ENCODE measurements at regions not wholly inside any gene's neighbourhood (a gene's known extent, or its start where the extent isn't known, plus 50 kb on each side); places are given as distances from the start of the nearest gene placed in this dataset.
"Not testable (repeated sequence)": the region's sequence is repeated elsewhere in the genome, so short reads cannot be mapped to it uniquely, and the experiment has no call there.

DNA sequence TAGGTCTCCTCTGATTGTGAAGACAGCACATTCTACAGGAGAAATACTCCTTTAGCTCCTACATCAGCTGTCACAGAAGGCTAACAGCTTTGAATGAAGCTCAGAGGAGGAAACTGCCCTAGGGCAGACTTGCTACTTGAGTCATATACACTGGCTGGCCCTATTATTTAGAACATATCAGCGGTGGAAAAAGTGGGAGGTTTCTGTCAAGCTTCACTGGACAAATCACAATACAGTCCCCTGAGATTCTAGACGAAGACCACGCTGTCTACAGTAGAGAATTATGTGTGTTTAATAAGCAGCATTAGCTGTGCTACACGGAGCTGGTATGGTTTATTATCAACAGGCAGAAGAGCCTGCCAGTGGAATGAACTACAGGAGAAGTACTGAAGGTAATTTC is 230.9 kb upstream of the FSIP2 start:
- no peak for DNase-seq (ENCODE audit: low spot score)

DNA sequence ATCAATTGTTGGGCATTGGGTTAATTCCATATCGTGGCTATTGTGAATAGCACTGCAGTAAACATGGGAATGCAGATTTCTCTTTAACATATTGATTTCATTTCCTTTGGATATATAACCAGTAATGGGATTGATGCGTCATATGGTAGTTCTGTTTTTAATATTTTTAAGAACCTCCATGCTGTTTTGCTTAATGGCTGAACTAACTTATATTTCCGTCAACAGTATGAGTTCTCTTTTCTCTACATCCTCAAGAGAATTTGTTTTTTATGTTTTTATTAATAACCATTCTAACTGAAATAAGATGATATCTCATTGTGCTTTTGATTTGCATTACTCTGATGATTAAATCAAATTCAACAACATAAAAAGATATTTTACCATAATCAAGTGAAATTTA is 228.5 kb upstream of the FSIP2 start:
- DNase-seq (ENCODE audit: low spot score): no peak

GRCh38 chr2:185511925-185512324 is 226.7 kb upstream of the FSIP2 start:
- no peak for DNase-seq (ENCODE audit: low spot score)

DNA sequence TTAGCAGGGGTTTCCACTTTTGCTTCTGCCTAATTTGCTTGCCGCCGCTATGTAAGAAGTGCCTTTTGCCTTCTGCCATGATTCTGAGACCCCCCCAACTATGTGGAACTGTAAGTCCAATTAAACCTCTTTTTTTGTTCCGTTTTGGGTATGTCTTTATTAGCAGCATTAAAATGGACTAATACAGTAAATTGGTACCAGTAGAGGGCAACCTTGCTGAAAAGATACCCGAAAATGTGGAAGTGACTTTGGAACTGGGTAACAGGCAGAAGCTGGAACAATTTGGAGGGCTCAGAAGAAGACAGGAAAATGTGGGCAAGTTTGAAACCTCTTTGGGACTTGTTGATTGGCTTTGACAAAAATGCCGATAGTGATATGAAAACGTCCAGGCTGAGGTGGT is 216.1 kb upstream of the FSIP2 start:
- DNase-seq (ENCODE audit: low spot score): no peak

DNA sequence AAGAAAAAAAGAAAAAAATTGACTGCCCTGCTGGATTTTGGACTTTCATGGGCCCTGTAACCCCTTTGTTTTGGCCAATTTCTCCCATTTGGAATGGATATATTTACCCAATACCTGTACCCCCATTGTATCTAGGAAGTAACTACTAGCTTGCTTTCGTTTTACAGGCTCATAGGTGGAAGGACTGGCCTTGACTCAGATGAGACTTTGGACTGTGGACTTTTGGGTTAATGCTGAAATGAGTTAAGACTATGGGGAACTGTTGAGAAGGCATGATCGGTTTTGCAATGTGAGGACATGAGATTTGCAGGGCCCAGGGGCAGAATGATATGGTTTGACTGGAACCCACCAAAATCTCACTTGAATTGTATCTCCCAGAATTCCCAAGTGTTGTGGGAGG is 214.4 kb upstream of the FSIP2 start:
- not testable (repeated sequence) for DNase-seq (ENCODE audit: low spot score)

DNA sequence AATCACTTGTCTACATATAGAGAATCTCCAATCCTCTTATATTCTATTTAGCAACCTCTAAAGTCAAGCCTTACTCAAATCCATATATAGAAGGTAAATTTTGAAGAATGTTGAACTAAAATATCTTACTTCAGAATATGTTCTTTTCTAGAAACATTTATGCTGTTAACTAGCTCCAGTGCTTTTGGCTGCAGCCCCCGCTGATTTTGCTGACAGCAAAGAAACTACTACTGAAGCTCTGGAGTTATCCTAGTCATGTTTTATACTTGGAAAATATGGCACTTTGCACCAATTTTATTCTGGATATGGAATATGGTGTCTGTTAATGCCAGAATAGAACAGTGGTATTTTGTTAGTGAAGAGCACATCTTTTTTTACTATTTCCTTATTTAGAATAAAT is 212.4 kb upstream of the FSIP2 start:
- no peak for DNase-seq (ENCODE audit: low spot score)

- DNase-seq (ENCODE audit: low spot score): no peak
These were observed 206.9 kb upstream of the FSIP2 start for GRCh38 chr2:185531721-185532120.

- no peak for DNase-seq (ENCODE audit: low spot score)
These were observed 200.9 kb upstream of the FSIP2 start for GRCh38 chr2:185537689-185538088.

DNA sequence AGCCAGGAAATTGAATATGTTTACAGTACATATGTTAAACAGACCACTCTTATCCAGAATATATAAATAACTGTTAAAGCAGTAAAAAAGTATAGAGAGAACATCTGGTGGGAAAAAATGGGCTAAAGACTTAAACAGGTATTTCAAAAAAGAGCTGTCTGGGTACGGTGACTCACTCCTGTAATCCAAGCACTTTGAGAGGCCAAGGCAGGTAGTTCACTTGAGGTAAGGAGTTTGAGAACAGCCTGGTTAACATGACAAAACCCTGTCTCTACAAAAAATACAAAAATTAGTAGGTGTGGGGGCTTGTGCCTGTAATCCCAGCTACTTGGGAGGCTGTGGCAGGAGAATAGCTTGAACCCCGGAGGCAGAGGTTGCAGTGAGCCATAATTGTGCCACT is 171.4 kb upstream of the FSIP2 start:
- DNase-seq (ENCODE audit: low spot score): no peak

DNA sequence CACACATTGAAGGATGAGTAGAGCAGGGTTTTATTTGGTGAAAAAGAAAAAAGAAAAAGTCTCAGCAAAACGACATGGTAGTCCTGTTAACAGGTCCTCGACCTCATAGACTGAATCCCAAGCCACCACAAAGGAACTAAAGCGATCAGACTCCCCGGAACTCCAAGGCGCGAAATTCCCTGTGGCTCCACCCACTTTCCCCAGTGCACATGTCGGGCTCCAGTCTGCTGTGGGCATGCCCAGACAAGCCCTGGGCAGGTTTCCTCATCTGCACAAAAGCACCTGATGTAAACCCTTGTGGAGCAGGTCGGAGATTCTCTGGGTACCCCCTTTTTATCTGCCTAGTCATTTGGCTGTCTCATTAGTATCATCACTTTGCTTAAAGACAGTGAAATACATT is 170.7 kb upstream of the FSIP2 start:
- DNase-seq (ENCODE audit: low spot score): no peak

DNA sequence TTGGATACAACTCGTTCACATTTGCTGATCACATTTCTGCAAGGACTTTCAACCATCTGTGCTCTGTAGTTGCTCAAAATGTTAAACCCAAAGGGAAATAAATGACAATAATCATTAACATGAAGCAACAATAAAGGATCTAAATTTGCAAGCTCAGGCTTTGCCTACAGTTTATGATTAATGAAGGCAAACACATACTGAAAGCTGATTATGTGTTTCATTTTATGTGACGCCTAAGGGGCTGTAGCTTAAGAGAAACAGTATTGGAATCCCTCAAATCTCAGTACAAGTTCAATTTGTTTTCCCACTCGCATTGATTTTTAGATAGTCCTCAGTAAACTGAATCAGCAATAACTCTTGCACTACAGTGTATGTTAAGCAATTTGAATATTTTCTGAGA is 160.3 kb upstream of the FSIP2 start:
- DNase-seq (ENCODE audit: low spot score): no peak

GRCh38 chr2:185583058-185583816 is 155.4 kb upstream of the FSIP2 start:
- DNase-seq (ENCODE audit: low spot score): no peak

GRCh38 chr2:185585165-185585564 is 153.4 kb upstream of the FSIP2 start:
- DNase-seq (ENCODE audit: low spot score): not testable (repeated sequence)

GRCh38 chr2:185591276-185591675 is 147.3 kb upstream of the FSIP2 start:
- not testable (repeated sequence) for DNase-seq (ENCODE audit: low spot score)

DNA sequence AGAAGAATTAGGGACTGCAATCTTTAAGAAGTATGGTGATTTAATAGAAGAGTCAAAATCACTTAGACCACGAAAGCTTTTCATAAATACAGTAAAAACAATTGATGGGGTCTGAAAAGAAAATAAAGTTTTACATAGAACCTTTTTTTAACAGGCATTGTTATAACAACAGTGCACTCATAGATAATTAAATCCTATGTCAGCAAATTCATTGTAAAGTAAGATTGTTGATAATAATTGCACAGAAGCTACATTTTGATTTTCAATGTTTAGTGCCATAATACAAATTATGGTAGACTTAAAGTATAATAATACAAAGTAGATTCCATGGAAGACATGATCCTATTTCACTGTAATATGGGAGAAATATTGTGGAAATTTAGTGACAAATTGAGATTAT is 130.7 kb upstream of the FSIP2 start:
- DNase-seq (ENCODE audit: low spot score): no peak

GRCh38 chr2:185608799-185609198 is 129.8 kb upstream of the FSIP2 start:
- no peak for DNase-seq (ENCODE audit: low spot score)

- no peak for DNase-seq (ENCODE audit: low spot score)
These were observed 128.3 kb upstream of the FSIP2 start for GRCh38 chr2:185610301-185610700.

GRCh38 chr2:185618625-185619024 is 120.0 kb upstream of the FSIP2 start:
- DNase-seq (ENCODE audit: low spot score): no peak

DNA sequence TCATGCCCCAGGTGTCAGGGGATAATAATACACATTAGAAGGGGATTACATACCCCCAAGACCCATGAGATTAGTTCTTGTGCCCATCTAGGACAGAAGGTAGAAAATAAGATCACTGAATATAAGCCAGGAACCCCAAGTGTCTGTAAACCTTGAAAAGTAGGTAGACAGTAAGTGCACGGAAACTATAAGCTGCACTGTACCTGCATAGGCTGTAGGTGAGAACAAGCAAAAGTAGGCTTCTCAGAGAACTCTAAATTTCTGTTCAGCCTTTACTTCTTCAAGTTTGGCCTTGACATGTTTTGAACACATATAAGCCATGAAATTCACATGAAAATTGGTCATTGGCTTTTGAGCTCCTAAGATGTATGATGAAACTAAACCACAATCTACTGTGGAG is 113.0 kb upstream of the FSIP2 start:
- DNase-seq (ENCODE audit: low spot score): no peak

GRCh38 chr2:185628985-185629384 is 109.6 kb upstream of the FSIP2 start:
- DNase-seq (ENCODE audit: low spot score): no peak

DNA sequence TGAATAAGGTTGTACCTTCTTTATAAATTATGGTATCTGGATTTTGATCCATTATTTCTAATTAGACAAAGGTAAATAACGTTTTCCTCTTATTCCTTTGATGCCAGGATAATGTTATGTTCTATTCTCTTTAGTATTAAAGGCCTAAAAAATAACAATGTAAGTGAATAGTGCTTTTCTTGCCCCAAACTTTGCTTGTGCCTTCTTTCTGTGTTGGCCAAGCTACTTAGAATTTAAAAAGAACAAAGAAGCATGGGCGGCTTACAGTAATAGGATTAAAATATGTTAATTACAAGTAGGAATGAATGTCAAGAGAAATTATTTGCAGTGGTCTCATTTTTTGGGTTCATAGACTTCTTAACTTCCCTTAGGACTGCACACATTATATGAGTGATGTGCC is 105.0 kb upstream of the FSIP2 start:
- no peak for DNase-seq (ENCODE audit: low spot score)

- no peak for DNase-seq (ENCODE audit: low spot score)
These were observed 99.8 kb upstream of the FSIP2 start for GRCh38 chr2:185638771-185639170.

DNA sequence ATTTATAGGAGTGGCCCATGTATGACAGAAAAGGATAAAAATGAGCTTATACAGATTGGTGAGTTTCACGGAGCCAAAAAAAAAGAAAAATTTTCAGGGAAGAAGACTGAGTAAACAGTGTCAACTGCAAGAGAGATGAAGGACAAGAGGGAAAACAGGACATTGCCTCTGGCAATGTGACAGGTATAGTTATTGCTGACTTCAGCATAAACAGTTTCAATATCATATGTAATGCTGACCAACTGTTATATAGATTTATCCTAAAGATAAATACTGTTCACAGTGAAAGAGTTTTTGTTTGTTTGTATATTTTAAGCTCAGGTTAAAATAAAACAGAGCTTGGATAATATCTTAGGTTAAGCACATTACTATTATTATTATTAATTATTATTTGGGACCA is 98.0 kb upstream of the FSIP2 start:
- DNase-seq (ENCODE audit: low spot score): no peak

DNA sequence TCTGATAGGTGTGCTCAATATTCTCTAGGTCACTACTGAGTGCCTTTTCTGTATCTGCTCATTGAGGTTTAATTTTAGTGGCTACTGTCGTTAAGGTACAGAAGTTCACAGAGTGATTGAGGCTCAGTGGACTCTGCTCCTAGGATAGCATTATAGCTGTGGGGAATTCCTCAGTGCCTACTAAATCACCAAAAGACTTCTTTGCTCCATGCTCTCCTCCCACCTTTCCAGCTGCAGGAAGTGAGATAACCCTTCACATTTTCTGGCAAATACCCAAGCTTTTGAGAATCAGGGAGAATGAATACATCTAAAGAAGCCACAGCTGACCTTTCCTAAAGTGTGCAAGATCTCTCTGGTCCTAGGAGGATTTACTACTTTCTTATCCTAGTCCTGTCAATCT is 95.2 kb upstream of the FSIP2 start:
- no peak for DNase-seq (ENCODE audit: low spot score)

Measured in mucosa of gallbladder (tissue), 1 donor.